Activated CD4-positive, alpha-beta T cell treated with anti-CD3 and anti-CD28 coated beads, Interleukin-2, amount 10 ng/mL, durations not matched to agents 24 days and 14 days (primary cell): ENCODE measurements at regions not wholly inside any gene's neighbourhood (a gene's known extent, or its start where the extent isn't known, plus 50 kb on each side); places are given as distances from the start of the nearest gene placed in this dataset.

Source experiments
- DNase-seq: peaks from one replicate; pipeline ENCODE4 v3.0.0; 2022
- H3K27ac Mint-ChIP-seq: one replicate; pipeline ENCODE4 v1.8.0; 2022; ENCODE audit warnings: mild to moderate bottlenecking, mixed read lengths
- H3K27me3 Mint-ChIP-seq: one replicate; pipeline ENCODE4 v1.8.0; 2022; ENCODE audit warnings: mixed read lengths
- H3K36me3 Mint-ChIP-seq: one replicate; pipeline ENCODE4 v1.8.0; 2022; ENCODE audit warnings: low read depth, mild to moderate bottlenecking, mixed read lengths
- H3K4me1 Mint-ChIP-seq: one replicate; pipeline ENCODE4 v1.8.0; 2021; ENCODE audit warnings: mixed read lengths
- H3K4me3 Mint-ChIP-seq: one replicate; pipeline ENCODE4 v1.8.0; 2022; ENCODE audit warnings: mild to moderate bottlenecking, moderate library complexity, mixed read lengths
- H3K9me3 Mint-ChIP-seq: one replicate; pipeline ENCODE4 v1.8.0; 2021; ENCODE audit warnings: mixed read lengths
- intact Hi-C: fragments of 100-400 bp; cut with micrococcal nuclease; formaldehyde crosslinking; loops from one replicate; pipeline ENCODE4 v1.15.1; 2023

DNA sequence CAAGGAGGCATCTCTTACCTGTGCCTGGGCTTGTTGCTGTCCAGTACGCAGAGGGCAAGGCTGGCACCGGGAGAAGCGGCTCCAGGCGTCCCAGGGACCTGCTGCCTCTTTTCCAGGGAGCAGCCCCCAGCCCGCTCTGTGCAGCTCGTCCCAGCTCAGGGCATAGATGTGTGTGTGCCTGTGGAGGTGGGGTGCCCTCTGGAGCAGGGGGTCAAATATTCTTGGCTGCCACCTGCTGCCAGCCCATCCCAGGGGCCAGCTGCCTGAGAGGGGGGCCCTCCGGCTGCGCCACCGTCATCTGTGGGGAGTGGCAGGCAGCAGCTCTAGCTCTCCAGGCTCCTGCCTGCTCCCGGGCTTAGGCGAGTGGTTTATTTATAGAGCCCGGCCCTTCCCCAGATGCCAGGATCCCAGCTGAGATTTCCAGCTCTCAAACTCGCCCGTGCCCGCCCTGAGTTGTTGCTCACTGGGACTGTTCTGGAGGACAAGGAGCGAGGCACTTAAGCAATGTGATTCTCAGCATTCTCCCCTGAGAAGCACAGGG lies 87.5 kb downstream of the RTL6 start:
- intact Hi-C loops, result no loop called here
- no peak overlapping the region for H3K27ac Mint-ChIP-seq
- DNase-seq, result no peak
- no peaks in the 10 kb centered on the region for H3K9me3 Mint-ChIP-seq
- H3K4me1 Mint-ChIP-seq, result no peaks in the 10 kb centered on the region
- H3K4me3 Mint-ChIP-seq, result no peak overlapping the region
- no peaks in the 10 kb centered on the region for H3K36me3 Mint-ChIP-seq
- H3K27me3 Mint-ChIP-seq, result no peaks in the 10 kb centered on the region

DNA sequence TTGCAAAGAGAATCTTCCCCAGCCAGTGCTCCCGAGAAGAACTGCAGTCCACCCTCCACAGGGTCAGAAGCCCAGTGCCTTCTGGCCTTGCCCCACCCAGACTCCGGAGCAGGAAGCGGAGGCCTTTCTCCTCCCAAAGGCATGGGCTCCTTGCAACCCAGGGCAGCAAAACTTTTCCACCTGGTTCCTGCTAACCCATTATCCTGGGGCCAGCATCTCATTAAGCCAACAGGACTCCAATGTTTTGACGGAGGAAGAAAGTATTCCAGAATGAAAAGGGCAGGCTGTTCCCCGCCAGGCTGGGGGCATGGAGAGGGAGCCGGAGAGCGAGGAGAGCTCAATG lies 88.1 kb downstream of the RTL6 start:
- no peaks in the 10 kb centered on the region for H3K4me1 Mint-ChIP-seq
- intact Hi-C loops, result no loop called here
- H3K4me3 Mint-ChIP-seq, result no peak overlapping the region
- no peaks in the 10 kb centered on the region for H3K27me3 Mint-ChIP-seq
- no peak for DNase-seq
- H3K9me3 Mint-ChIP-seq, result no peaks in the 10 kb centered on the region
- no peaks in the 10 kb centered on the region for H3K36me3 Mint-ChIP-seq
- H3K27ac Mint-ChIP-seq, result no peak overlapping the region

DNA sequence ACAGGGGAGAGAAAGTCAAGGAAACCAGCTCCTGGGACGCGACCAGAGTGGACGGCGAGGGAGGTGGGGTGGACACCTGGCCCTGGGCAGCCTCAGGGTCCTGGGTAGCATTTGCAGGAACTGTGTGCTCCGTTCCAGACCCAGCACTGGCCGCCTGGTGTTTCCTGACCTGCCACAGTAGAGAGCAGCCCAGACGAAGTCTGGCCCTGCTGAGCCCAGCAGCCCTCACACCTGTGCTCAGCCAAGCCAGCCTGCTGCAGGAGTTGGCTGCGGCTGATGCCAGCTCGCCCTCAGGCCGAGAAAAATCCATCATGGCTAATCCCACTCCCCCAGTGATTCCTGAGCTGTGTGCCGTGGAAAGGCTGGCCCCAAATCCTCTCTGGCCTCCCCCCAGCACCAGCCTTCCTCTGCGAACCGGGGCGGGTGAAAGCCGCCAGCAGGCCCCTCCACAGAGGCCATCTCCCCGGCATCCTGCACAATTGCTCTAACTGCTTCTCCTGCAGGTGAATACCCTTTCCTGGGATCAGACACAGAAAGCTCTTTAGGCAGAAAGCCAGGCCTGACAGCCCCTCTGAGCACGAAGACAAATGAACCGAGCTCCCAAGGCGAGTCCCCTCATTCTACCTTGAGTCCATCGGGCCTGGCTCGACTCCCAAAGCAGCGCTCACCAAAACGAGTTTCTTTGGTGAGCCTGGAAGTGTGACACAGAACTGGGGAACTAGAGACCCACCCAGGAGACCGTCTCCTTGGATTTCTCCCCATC lies 88.6 kb downstream of the RTL6 start:
- Mint-ChIP-seq H3K27me3 (no peaks in the 10 kb centered on the region), H3K4me1 (no peaks in the 10 kb centered on the region), H3K27ac (no peak overlapping the region), H3K36me3 (no peaks in the 10 kb centered on the region), H3K4me3 (no peak overlapping the region), H3K9me3 (no peaks in the 10 kb centered on the region)
- intact Hi-C loops, result no loop called here
- no peak for DNase-seq

DNA sequence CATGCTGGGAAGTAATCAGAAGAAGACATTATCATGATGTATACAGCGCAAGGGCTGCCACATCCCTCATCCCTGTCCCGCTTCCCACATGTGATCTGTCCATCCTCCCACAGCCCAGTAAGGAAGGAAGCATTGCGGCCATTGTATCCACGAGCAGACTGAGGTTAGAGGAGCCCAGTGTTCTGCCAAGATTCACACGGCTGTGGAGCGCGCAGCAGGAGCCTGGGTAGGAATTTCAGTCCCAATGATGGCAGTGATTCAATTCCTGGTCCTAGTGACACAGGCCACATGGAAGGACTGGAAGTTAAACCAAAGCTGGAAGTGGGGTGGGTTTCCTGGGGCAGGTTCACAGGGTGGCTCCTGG lies 89.2 kb downstream of the RTL6 start:
- Mint-ChIP-seq H3K9me3 (no peaks in the 10 kb centered on the region), H3K4me1 (no peaks in the 10 kb centered on the region), H3K4me3 (no peak overlapping the region), H3K27me3 (no peaks in the 10 kb centered on the region), H3K27ac (no peak overlapping the region), H3K36me3 (no peaks in the 10 kb centered on the region)
- no peak for DNase-seq
- intact Hi-C loops, result no loop called here

DNA sequence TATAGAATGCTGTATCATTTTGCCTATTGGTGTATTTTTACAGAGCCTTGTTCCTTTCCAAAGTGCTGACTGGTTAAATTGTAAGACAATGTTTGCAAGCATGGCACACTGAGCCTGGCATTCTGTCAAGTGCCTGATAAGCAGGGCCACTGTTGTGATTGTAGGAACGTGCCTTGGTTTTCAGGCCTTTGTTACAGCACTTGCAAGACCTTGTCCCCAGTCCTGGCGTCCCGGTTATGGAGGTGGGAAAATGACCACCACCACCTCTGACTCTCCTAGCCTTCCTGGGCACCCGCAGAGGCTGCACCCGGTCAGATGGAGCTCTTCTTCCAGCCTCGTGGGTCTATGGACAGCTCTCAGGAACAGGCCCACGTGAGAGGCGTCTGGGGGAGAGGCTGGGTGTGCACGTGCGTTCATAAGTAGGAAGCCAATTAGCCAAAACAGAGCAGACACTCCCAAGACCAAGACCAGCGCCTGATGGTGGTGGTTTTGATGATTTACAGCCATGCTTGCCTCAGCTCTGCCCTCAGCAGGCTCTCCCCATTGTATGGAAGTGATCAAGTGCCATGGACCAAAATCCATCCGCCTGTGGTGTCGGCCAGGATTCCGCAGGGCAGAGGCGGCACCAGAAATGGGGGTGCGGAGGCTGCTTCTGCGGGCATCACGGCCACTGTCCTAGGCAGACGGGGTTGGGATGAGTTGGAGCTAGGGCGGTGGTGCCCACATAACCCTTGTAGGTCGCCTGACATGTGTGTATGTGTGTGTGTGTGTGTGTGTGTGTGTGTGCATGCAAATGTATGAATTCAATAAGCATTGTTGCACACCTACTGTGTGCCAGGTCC lies 89.8 kb downstream of the RTL6 start:
- H3K9me3 Mint-ChIP-seq, result no peaks in the 10 kb centered on the region
- H3K27me3 Mint-ChIP-seq, result no peaks in the 10 kb centered on the region
- H3K4me1 Mint-ChIP-seq, result no peaks in the 10 kb centered on the region
- H3K4me3 Mint-ChIP-seq, result no peak overlapping the region
- intact Hi-C loops, result no loop called here
- DNase-seq, result no peak
- no peaks in the 10 kb centered on the region for H3K36me3 Mint-ChIP-seq
- H3K27ac Mint-ChIP-seq, result no peak overlapping the region

DNA sequence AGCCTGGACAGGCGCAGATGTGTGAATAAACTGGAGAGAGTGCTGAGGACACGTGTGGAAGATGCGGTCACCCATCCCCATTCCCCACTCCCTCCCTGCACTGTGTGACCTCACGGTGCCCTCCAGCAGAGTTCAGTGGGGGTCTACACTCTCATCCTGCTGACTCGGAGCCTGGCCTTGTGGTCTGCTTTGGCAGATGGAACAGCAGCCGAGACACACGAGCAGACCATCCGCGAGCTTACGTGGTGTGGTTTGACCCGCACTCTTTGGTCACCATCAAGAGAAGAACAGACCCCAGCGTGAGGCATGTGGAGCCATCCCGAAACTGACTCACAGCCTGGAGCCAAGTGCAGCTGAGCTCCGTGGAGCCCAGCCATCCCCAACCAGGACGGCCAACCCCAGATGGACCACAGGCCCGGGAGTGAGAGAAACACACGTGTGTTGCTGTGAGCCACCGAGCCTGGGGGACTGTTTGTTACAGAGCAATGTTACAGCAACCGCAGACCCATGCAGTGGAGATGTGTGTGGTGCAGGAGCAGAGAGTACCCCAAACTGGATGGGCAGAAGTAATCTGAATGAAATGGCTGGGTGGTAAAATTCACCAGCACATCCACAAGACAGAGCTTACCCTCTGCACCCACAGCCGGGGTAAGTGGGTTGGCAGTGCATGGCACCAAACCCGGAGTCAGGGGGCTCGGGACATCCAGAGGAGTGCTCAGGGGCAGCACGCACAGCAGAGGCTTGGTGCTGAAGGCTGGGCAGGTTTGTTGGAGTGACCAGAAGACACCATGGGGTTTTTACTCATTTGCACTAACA lies 90.7 kb downstream of the RTL6 start:
- Mint-ChIP-seq H3K4me3 (no peak overlapping the region), H3K36me3 (no peaks in the 10 kb centered on the region), H3K27me3 (no peaks in the 10 kb centered on the region), H3K4me1 (no peaks in the 10 kb centered on the region), H3K9me3 (no peaks in the 10 kb centered on the region), H3K27ac (no peak overlapping the region)
- no peak for DNase-seq
- intact Hi-C loops, result no loop called here

DNA sequence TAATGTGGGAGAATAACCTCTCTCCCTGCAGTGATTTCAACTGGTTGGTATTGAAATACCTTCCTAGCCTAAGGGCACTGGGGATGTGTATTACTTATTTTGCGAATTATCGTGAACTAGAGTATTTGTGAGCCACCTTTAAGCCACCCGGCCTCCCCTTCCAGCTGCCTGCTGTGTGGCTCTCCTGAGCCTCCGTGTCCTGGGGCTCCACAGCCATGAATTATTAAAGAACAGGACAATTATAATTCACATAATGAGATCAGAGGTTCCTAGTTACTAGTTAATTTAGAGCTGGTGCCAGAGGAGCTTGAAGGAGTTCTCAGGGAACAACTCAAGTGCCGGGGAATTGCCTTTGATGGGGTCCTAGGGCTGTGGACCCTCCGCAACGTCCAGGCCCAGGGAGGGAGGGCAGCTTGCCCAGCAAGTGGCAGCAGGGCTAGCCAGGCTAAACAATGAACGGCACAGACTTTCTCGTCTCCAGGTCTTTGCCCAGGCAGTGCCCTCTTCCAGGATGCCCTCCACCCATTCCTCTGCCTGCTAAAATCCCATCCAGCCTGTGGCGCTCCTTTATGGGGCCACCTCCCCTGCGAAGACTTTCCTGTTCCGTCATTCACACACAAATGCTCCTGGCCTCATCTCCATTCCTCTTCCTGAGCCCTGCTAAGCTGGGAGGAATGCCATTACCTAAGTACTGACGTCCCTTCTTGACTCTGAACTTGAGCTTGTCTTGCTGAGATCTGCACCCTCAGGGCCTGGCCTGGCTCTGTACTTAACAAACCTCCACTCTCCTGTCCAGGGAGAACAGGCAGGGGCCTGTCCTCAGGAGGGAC lies 91.5 kb downstream of the RTL6 start:
- no peak overlapping the region for H3K4me3 Mint-ChIP-seq

DNA sequence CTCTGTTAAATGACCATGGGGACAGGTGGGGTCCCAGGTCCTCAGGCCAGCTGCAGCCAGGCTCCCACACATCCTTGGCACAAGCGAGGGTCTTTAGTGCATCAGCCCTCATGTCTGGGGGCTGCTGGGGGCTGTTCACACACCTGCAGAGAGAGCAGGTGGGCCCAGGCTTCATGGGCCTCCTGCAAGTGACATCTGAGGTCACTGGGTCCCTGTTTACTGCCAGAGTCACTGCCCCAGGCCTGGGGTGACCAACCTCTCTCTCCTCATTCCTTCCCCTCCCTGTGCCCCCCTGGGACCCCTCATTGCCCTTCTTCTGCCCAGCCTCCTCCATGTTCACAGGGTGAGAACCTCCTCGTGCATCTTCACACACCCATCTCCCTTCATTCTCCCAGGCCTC lies 92.4 kb downstream of the RTL6 start:
- no peak for DNase-seq
- no peaks in the 10 kb centered on the region for H3K36me3 Mint-ChIP-seq
- H3K4me1 Mint-ChIP-seq, result no peaks in the 10 kb centered on the region
- H3K9me3 Mint-ChIP-seq, result no peaks in the 10 kb centered on the region
- no peak overlapping the region for H3K27ac Mint-ChIP-seq
- H3K4me3 Mint-ChIP-seq, result no peak overlapping the region
- intact Hi-C loops, result no loop called here
- H3K27me3 Mint-ChIP-seq, result no peaks in the 10 kb centered on the region

More for the DNA sequence above, 91.5 kb downstream of the RTL6 start:
- H3K9me3 Mint-ChIP-seq, result no peaks in the 10 kb centered on the region
- H3K27ac Mint-ChIP-seq, result no peak overlapping the region
- intact Hi-C loops, result no loop called here
- no peaks in the 10 kb centered on the region for H3K4me1 Mint-ChIP-seq
- DNase-seq, result no peak
- no peaks in the 10 kb centered on the region for H3K36me3 Mint-ChIP-seq
- no peaks in the 10 kb centered on the region for H3K27me3 Mint-ChIP-seq

DNA sequence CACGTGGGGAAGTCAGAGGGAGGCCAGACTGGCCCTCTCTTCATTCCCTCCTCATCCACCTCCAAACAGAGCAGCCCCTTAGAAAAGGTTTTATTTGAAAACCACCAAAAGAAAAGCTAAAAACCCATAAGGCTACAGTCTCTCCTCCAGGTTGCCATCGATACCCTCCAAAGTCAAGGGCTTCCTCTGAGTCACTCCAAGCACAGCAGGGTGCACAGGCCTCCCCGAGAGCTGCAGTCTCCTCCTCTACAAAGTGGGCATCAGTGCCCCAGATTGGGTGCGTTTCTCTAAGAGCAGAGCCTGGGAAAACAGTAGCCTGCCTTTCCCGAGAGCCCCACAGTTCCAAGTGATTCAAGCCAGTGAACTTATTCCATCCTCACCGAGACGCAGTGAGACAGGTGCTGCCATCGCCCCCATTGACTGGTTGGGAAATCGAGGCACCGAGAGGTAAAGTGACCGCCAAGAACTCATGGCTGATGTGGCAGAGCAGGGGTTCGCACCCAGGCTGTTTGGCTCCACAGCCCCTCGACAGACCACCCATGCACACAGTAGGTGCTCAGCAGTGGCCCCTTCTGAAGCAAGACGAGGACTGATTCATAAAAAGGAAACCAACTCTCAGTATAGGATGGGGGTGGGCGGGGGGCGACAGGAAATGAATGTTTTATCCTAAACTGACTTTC lies 91.7 kb upstream of the SHISAL1 start:
- no peaks in the 10 kb centered on the region for H3K36me3 Mint-ChIP-seq
- H3K27ac Mint-ChIP-seq, result no peak overlapping the region
- H3K27me3 Mint-ChIP-seq, result no peaks in the 10 kb centered on the region
- DNase-seq, result no peak
- no peaks in the 10 kb centered on the region for H3K9me3 Mint-ChIP-seq
- intact Hi-C loops, result no loop called here
- no peaks in the 10 kb centered on the region for H3K4me1 Mint-ChIP-seq
- no peak overlapping the region for H3K4me3 Mint-ChIP-seq

DNA sequence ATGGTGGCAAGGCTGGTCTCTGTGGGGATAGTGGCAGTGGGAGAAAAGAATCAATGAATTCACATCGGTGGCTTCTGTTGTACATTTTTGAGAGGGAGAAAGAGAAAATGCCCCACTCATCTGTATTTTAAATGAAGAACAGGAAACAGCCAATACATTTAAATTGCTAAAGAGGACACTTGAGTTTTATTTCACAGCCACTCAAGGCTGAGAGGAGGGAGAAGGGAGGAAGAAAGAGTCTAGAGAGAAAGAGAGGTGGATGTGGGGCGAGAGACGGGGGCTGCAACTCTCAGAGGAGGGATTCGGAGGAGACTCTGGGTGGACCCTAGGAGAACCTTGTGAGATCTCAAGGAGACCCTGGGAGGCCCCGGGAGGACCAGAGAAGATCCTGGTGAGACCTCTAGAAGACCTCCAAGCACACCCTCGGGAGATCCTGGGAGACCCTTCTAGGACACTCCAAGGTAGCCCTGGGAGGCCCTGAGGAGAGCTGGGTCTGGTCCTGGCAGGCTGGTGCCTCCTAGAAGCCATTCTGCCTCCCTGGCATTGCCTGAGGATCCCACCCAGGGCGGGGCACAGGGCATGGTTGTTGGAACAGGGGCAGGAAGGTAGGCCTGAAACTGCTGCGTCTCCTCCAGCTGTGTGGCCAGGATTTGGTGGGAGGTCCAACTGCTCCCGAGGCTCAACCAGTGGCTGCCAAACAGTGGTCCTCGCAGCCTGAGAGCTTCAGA lies 91.0 kb upstream of the SHISAL1 start:
- Mint-ChIP-seq H3K27ac (no peak overlapping the region), H3K9me3 (no peaks in the 10 kb centered on the region), H3K4me3 (no peak overlapping the region), H3K36me3 (no peaks in the 10 kb centered on the region), H3K27me3 (no peaks in the 10 kb centered on the region), H3K4me1 (no peaks in the 10 kb centered on the region)
- intact Hi-C loops, result no loop called here
- DNase-seq, result no peak

DNA sequence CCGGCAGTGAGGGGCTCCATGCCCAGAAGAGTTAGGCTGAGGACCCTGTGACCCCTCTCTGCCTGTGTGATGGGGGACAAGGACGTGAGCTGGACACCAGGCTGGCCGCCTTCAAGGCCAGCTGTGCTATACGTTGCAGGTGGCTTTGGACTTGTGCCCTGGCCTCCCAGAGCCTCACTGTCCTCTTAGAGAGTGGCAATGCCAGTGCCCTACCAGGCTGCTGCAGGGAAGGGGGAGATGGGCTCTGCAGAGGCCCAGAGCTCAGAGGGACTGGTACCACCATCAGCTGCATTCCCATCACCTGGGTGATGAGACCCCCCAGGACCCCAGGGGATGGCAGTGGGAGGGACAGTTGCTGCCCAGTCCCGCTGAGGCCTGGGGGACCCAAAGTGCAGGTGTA lies 90.4 kb upstream of the SHISAL1 start:
- intact Hi-C loops, result no loop called here
- Mint-ChIP-seq H3K9me3 (no peaks in the 10 kb centered on the region), H3K4me3 (no peak overlapping the region), H3K27ac (no peak overlapping the region), H3K36me3 (no peaks in the 10 kb centered on the region), H3K4me1 (no peaks in the 10 kb centered on the region), H3K27me3 (no peaks in the 10 kb centered on the region)
- no peak for DNase-seq

DNA sequence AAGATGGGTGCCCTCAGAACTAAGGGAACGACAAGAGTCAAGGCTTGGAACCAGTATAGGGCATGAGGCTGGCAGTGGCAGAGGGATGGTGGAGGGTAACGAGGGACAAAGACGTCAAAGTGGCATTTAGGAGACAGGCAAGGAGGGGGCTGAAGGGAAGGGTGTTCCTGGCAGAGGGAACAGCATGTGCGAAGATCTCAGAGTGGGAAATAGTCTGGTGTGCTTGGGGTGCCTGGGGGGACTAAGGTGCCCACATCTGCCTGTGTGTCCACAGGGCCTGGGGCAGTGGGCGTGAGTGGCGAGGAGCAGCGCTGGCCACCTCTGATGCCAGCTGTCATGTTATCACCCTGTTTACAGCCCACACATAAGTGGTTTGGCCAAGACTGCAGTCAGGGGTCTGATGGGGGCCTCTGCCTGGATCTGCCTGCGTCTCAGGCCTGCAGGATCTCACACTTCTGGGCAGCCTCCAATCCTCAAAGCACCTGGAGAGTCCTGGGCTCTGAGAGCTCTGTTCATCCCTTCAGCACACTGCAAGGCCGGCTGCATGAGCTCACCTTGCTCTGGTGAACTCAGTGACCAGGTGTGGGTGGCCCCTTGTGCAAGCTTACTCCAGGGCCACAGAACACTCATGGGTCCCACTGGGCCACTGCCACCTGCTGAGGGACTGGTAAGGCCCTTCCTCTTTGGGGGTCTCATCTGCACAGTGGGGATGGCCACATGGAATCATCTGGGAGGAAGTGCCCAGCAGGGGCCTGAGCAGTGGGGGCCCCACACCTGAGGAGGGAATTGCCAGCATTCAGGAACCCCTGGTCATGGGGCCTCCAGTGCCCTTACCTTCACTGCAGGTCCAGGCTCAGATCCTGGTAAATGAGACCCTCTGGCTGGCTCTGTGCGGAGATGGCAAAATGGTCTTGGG lies 89.7 kb upstream of the SHISAL1 start:
- DNase-seq, result no peak
- no peak overlapping the region for H3K27ac Mint-ChIP-seq
- no peaks in the 10 kb centered on the region for H3K4me1 Mint-ChIP-seq
- H3K4me3 Mint-ChIP-seq, result no peak overlapping the region
- no peaks in the 10 kb centered on the region for H3K9me3 Mint-ChIP-seq
- intact Hi-C loops, result no loop called here
- no peaks in the 10 kb centered on the region for H3K36me3 Mint-ChIP-seq
- peaks cover 2% of the 10 kb centered on the region for H3K27me3 Mint-ChIP-seq
